D341Med (cell line): ENCODE measurements at regions not wholly inside any gene's neighbourhood (a gene's known extent, or its start where the extent isn't known, plus 50 kb on each side); places are given as distances from the start of the nearest gene placed in this dataset.

Experiments used
- DNase-seq: peaks from one replicate; pipeline ENCODE4 v3.0.0; 2012; ENCODE audit warnings: low spot score

DNA sequence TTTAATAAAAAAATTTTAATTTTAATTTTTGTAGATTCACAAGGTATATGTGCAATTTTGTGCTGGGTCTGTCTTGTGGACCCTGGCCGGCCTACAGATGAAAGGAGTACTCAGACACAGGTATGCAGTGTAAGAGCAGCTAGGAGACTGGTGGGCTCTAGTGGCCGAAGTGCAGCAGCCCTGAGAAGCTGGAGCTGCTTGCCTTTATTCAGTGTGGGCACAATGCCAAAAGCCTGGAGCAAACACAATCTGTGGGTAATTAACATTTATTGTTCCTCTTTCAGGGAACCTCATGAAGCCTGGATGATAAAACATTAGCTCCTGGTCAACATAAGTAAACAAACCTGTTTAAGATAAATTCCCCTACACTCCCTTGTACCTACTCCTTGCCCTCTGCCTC, 135.7 kb upstream of the SEL1L start:
- no peak for DNase-seq

DNA sequence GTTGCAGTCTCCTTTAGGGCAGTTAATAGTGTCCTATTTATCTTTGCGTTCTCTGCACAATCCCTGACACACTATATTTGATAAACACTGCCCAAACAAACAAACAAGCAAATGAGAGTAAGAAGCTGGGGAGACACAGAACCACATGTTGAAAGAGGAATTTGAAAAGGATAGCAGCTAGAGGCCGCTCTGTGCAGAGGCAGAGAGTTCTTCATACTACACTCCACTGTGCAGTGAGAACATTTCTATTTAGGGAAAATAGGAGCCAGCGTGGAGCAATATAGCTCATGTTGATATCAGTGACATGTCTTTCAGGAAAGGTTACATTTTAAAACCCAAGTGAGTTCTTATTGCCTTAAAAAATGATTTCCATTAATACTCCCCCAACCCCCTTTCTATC, 140.3 kb upstream of the SEL1L start:
- DNase-seq, result no peak

DNA sequence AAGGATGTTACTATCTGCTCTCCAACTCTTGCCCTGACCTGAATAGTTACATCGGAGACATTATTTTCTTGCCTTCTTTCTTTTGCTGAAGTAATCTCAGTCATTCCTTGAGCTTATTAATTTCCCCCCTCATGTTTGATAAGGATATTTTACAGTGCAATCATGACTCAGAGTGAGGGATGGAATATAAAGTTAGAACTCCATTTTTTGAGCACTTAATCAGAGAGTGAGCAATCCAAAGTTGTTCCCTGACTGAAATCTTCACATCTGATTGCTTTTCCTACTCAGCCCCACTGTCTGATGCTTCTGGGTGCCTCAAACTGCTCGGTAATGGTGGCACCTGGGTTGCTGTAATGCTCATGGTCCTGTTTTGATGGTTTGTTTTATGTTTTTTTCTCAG, 142.7 kb upstream of the SEL1L start:
- no peak for DNase-seq

DNA sequence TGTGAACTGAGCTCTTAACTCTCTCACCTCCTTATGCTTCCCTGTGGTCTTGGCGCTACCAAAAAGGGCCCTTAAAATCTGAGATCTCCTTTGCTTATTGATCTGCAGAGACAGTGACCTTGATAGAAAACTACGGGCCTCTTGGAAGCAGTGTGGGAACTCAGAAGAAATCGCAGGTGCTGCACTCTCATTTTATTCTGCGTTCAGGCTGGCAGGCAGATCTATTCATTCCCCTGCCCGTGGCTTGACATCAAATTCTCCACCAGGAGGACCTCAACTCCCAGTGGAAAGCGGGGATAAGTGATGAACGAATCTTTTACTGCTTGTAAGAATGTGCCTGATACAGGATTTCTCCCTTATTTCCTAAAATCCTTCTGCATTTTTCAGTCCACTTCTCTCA, 143.2 kb upstream of the SEL1L start:
- no peak for DNase-seq

DNA sequence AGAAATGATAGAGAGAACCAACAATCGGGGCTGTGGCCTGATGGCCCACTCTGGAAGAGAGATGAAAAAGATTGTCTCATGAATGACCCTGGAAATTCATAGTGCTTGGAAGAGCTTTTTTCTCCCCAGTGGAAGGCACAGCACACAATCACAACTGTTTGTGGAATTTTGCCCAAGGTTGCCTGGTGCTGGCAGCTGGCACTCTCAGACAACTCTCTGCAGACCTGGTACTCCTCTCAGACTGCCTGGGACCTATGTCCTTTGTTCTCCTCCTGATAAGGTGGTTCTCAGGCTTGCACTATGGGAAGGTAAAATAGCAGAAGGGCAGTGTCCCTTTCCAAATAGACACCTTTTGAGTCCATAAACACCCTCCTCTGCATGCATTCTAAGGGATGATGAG, 144.1 kb upstream of the SEL1L start:
- no peak for DNase-seq

DNA sequence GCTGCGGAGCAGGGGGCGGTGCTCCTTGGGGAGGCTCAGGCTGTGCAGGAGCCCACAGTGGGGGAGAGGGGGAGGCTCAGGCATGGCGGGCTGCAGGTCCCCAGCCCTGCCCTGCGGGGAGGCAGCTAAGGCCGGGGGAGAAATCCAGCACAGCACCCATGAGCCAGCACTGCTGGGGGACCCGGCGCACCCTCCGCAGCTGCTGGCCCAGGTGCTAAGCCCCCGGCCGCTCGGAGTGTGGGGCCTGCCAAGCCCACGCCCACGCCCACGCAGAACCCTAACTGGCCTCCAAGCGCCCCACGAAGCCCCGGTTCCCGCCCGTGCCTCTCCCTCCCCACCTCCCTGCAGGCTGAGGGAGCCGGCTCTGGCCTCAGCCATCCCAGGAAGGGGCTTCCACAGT, 145.6 kb upstream of the SEL1L start:
- no peak for DNase-seq

DNA sequence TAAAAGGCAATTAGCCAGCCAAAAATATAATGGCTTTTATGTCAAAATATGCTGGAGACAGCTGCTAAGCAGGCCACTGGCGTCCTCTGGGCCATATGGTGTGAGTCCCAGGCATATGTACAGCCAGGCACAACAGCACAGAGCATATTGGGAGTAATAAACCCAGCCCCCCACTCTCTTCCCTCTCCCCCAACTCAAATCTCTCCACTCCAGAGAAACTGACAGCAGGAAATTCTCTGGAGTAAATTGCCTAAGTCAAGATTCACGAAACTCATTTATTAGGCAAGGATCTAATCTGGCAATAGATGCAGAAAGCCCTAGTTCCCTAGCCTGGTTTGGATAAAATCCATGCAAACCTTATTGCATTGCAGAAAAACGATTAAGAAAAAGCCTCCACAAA, 147.9 kb upstream of the SEL1L start:
- DNase-seq, result peak; percentile 51

DNA sequence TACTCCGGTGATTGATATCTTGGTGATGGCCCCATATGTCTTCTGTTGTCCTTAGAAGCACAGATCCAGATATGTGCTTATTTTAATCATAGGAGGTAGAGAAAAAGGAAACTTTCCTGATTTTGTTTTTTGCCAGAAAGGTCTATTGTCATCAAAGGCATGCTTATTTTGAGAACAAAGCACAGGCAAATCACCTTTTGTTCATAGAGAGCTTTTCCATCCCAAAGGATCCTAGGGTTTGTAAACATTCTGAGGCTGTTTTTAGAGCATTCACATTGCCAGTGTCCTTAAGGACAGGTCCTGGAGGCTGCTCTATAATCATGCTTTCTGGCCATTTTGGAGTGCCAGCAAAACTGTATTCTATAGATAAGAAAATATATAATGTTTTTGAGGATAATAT, 148.5 kb upstream of the SEL1L start:
- DNase-seq, result no peak

DNA sequence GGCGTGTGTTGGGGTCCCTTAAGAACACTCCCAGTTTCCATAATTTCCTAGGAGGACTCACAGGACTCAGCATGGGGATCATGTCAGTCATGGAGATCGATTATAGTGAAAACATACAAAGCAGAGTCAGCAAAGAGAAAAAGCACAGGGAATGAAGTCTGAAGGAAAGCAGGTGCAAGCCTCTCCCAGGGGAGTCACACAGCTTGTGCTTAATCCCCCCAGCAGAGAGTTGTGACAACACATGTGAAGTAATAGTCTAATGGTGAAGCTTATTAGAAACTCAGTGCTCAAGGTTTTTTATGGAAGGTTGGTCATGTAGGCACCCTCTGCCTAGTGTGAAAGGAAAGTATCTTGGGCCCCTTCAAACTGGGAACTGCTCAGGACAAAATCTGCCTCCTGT, 149.0 kb upstream of the SEL1L start:
- DNase-seq, result peak; percentile 58

DNA sequence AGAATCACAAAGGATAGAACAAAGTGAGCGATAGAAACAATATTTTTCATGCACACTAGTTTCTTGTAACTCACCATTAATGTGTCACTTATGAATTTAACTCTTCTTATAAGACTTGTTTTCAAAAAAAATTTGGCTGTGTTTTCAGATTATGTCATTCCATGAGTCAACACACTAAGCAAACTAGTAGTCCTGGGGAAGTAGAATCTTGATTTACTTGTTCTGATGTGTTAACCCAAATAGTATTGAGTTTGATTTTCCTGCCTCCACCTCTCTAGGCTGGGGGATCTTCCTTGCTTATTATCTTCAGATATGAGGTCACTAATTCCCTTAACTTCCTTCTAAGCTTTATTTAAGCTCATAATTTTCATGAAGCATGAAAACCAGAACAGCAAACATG, 151.0 kb upstream of the SEL1L start:
- DNase-seq, result no peak

DNA sequence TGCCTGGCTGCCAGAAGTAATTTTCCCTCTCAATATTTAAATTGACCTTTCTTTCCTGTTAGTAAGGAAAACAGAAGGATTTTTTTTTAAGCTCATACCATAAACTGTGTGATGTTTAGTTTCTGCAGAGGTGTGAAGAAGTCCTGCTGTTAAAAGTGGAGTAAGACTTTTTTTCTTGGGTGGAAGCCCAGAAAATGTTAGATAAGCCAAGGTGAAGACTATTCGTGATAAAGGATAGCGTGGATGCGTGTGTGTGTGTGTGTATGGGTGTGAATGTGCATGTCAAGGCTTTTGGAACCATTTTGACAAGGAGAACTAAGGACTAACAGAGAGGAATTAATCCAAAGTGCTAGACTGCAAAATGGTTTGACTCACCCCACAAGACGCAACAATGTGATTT, 152.9 kb upstream of the SEL1L start:
- no peak for DNase-seq

DNA sequence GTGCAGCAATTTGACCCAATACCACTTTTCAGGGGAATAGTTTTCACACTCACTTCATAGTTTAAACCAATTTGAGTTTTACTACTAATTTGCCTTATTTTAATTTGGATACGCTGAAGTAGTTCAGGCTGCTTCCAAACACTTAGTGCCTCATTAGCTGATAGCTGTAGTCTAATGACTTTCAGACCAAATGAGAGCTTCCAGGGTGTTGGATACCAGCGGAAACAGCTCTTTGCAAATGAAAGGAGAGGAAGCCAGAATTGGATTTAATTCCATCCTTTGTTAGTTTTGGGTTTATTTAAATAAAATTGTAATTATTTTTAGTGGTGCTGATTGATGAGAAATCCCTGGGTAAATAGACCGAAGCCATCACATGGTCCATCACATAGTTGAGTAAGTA, 158.3 kb upstream of the SEL1L start:
- DNase-seq, result no peak

DNA sequence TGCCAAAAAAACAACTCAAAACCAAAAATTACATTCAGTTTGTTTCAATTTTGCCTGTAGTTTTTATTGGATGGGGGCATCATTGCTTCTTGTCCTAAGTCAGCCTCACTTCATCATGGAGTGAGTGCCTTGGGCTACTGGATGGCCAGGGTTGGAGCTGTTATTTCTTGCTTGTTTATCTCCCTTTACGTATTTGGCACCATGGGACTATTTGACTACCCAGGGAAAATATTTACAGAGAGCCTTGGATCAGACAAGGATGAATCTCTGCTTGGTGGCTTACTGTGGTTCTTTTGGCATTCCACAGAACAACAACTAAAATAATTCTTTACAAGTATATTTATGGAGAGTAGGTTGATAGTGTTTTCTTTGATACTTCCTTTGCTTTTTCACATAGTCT, 160.8 kb upstream of the SEL1L start:
- DNase-seq, result no peak

DNA sequence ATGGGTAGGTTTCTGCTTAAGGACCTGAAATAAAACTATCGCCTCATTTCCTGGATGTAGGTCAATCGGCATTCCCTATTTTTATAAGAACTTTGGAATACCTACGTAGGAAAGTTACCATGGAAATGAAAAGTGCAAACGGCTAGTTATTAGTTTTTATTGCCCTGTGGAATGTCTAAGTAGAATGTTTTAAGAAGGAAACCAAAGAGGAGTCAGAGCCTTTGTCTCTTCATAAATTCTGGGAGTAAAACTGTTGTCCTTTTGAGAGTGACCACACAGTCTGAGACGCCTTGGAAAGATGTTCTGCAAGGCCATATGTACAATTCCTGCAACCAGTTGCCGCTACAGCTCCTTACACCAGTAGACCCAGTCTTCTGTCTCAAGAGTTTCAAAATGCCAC, 176.0 kb upstream of the SEL1L start:
- DNase-seq, result no peak

DNA sequence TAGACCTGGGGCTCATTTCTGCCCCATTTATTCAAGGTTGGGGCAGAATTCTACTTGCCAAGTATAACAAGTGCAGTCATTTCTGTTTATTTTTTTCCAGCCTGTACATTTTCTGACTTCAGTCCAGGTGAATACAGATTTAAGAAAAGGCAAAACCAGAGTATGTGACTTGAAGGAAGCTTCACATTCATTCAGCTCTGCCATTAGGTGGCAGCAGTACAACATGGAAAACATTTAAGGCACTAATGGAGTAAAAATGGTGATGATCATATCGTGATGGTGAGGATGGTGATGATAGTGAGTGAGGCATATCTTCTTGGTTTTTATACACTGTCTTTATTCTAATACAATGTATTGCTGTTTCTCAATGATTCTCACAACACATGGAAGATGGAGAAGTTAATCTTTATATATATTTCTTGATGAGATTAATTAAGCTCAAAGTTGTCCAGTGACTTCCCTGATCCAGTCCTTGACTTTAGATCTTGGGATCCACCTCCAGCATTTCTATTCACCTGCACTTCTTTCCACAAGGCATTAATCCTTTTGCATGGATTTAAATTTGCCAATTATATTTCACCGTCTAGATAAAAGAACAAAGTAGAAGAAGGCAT, 176.7 kb upstream of the SEL1L start:
- DNase-seq, result peak; percentile 50

DNA sequence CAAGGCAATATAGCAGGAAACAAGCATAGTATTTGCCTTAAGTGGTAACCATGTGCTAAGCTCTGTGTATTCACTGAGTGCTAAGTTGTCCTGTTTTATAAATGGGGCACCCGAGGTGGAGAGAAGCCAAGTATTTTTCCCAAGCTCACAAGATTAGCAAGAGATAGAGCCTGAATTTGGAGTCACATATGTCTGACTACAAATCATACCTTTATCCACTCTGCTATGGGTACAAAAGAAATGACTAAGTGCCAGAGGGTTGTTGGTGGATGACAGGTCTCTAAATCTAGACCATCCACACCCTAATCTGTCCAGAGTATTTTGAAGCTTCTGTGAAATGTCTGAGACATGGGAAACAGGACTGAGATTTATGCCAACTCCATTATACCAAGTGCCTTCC, 182.1 kb upstream of the SEL1L start:
- DNase-seq, result no peak

DNA sequence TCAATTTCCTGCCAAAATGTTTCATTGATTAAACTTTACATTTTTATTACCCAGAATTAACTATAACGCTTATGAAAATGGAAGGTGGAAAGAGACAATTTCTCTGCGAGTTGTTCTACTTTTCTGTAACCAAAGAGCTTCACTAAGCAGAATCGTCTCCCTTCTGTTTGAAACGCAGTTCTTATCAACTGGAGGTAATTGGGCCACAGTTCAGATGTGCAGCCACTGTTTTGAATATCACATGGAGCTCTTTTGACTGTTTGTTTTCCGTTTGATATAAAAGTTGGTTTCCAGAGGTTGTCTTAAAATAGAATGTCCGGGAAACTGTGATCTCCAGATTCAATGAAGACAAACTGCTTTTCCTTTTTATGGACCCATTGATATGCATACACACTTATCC, 183.3 kb upstream of the SEL1L start:
- no peak for DNase-seq

DNA sequence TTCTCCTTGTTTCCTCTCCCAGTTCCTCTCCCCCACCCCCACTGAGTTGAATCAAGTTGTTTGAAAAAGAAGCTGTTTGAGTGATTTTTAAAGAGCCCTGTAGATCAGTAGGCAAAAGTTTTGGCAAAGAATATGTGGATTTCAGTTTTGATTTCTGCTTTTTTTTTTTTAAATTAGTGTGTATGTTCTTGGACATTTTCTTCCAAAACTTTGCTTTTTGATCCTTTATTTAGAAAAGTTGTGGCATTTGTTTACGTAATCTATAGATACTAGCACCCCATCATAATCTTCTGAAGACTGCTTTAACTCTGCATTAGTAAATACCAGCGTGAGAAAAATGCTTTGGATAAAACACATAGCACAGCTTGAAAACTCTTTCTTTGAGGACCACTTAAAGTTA, 190.3 kb upstream of the SEL1L start:
- no peak for DNase-seq

DNA sequence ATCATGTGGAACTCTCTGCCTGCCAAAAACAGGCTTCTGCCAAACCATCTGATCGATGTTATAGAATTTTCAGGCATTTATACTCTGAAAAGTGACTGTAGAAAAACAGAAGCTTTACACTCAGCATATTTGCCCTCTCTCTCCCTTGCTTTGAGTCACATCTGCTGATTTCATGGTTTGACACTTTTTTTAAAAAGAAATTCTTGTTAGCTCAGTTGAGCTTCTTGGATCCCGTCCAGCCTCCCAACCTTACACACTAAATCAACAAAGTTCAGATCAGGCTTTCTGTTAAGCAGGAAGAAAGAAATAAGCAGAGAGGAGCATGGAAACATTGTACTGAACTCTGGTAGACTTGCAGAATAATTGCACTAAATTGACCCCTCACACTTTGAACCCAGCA, 193.6 kb upstream of the SEL1L start:
- no peak for DNase-seq

DNA sequence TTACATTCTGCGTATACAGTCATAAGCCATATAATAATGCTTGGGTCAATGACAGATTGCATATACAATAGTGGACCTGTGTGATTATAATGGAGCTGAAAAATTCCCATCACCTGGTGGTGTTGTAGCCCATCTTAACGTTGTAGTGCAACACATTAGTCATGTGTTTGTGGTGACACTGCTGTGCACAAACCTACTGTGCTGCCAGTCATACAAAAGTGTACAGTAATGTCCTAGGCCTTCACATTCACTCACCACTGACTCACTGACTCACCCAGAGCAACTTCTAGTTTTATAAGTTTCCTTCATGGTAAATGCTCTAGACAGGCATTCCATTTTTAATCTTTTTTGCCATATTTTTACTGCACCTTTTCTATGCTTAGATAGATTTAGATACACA, 194.8 kb upstream of the SEL1L start:
- no peak for DNase-seq

DNA sequence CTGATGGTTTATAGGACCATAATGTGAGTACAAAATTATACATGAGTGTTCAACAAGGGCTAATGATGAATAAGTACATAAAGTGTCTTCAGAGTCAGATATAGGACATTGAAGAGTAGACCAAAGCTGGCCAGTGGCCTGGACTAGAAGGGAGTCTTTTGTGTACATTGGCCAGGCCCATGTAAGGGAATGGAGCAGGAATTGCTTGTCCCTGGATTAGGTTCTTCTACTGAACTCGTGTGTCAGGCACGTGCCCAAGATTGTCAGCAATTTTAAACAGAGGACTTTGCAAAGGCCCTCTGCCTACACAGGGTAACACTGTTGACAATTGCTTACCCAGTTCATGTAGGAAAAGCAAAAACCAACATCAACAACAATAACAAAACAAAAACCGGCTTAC, 196.0 kb upstream of the SEL1L start:
- DNase-seq, result no peak

DNA sequence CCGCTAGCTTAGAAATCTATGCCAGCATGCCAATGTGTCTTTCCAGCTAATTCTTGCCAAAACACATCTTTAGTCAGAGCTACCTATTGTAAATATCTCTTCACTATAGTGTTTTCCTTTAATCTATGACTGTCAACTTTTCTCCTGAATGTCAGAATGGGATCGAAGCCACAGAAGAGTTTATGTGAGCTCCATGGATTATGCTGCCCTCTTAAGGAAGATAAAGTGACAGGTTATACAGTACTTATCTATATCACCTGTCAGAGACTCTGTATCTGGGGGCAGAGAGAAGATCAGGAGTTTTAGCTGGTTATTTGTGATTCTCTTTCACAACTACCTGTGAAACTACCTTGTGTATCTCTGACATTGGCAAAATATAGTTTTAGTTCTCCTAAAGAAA, 204.3 kb upstream of the SEL1L start:
- no peak for DNase-seq

DNA sequence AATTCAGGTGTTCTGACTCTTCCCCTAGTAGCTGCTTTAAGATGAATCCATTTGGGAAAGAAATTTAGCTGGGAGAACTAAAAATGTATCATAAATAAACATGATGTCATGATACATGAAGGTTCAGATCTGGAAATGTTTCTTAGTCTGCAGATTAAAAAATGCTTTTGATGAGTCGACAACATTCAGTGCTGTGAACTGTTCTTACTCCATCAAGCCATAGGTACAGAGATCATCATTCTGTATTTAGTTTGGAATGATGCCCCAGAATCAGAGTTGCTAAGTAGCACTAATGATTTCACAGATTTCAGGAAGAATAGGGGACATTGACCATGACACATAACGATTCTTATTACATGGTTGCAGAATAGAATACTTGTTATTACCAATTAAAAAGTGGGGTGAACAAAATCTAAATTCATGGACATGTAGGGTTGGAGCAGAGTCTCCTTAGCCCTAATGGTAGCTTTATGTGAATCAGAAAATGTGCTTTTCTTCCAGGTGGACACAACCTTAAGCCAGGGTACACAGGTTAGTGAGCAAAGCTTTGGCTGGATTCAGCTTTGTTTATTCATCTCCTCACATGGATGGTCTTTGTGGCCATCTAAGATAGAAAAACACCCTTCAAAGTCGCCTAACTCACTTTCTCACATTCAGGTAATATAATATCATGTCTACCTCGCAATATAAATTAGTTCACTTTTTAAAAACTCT, 205.4 kb upstream of the SEL1L start:
- no peak for DNase-seq

DNA sequence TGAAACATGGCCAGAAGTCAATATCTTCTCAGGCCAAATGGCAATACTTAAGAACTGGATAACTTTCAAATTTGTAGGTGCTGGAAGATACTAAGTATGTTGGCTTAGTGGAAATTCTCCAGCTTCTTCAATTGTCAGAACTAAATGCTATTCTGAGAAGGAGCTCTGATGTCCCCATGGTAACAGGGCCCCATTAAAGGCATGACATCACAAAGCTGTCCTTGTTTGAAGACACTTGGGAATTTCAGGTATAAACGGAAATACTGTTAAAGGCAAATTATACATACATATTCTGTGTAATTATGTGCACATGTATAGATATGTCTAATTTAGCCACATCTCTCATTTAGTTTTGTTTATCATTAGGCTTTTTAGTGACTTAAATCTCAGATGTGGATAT, 210.0 kb upstream of the SEL1L start:
- no peak for DNase-seq
